LHCN-M2 (cell line): ENCODE measurements at regions not wholly inside any gene's neighbourhood (a gene's known extent, or its start where the extent isn't known, plus 50 kb on each side); places are given as distances from the start of the nearest gene placed in this dataset.
A peak's percentile ranks its signal among the peaks of the same experiment; 100 is the strongest.

Source experiments
- DNase-seq: peaks from one replicate; pipeline ENCODE4 v3.0.0-alpha.2; 2012; ENCODE audit warnings: low read depth

DNA sequence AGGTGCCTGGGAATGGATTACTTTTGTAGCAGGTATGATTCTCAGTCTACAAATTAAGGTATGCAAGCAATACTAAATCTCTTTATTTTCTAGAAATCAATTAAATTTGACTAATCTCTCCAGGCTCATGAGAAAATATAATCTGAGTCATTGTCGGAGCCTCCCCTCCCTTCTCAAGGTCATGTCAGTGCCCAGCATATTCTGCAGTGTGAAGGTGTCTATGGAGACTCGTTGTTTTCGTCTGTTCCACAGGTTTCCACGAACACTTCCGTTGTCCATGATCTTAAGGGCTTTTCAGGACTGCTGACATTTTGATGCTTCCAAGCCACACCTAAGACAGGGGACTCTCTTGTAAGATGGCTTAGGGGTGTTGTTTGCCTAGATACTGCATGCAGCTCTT is 56.6 kb upstream of the SCOC start:
- DNase-seq: no peak

- DNase-seq: no peak
Observed at GRCh38 chr4:140315970-140316369, 57.5 kb upstream of the SCOC start.

- no peak for DNase-seq
Observed at GRCh38 chr4:140315438-140315837, 58.0 kb upstream of the SCOC start.

- no peak for DNase-seq
Observed at GRCh38 chr4:140315019-140315418, 58.4 kb upstream of the SCOC start.

- no peak for DNase-seq
Observed at GRCh38 chr4:140312100-140312499, 61.3 kb upstream of the SCOC start.

DNA sequence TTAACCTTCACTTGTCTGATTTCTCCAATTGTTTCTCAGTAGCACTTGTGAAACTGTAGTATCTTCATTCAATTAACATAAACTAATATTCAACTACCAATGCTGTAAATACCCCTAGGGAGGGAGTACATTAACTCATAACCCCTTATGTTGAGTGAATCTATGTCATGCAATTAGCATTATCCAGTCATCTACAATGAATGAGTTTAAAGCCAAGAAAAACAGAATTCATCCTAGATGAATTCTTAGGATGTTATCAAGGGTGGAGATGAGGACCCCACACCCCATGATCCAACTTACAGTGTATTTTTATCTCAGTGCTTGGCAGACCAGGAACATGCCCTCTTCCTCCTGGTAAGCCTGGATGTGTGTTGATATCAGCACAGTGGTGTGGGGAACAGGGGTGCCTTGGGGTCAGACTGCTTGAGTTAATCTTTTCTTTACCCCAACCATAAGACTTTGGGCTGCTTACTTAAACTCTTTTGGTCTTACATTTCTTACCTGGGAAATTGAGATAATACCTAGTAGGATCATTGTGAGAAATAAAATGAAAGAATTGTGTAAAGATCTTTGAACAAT is 62.1 kb upstream of the SCOC start:
- DNase-seq: no peak

- peak; percentile 33 for DNase-seq
Observed at GRCh38 chr4:140309124-140309870, 64.1 kb upstream of the SCOC start.

- peak; percentile 96 for DNase-seq
Observed at GRCh38 chr4:140308366-140309123, 64.9 kb upstream of the SCOC start.

- no peak for DNase-seq
Observed at GRCh38 chr4:140305053-140305452, 68.4 kb upstream of the SCOC start.

GRCh38 chr4:140304346-140304745 is 69.1 kb upstream of the SCOC start:
- no peak for DNase-seq

DNA sequence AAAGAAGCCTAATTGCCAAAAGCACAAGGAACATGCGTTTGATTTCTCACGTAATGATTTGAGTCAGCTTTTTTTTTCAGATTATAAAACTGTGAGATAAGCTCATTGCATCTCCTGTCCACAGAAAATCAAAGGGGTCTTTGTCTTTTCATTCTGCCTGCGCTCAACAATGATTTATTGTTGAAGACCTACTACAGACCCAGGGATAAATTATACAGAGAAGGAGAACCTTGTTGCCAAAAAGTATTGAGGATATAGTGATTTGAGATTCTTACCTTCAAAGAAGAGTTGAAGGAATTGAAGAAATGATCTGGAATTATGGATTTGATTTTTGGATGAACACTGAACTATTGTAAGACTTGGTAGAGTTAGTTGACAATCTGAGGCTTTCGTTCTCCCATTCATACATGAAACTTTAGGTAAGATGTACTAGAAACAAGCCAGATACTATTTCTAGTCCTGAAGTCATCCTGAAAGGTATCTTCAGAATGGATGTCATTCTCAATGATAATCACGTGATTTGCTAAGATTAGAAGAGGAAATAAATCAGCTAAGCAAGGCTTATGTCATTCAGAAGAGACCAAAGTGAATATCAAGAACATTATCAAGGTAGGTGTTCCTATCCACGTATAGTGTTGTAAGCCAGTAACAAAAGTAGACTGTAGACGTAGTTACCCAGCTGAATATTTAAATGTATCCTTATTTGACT is 71.1 kb upstream of the SCOC start:
- no peak for DNase-seq

DNA sequence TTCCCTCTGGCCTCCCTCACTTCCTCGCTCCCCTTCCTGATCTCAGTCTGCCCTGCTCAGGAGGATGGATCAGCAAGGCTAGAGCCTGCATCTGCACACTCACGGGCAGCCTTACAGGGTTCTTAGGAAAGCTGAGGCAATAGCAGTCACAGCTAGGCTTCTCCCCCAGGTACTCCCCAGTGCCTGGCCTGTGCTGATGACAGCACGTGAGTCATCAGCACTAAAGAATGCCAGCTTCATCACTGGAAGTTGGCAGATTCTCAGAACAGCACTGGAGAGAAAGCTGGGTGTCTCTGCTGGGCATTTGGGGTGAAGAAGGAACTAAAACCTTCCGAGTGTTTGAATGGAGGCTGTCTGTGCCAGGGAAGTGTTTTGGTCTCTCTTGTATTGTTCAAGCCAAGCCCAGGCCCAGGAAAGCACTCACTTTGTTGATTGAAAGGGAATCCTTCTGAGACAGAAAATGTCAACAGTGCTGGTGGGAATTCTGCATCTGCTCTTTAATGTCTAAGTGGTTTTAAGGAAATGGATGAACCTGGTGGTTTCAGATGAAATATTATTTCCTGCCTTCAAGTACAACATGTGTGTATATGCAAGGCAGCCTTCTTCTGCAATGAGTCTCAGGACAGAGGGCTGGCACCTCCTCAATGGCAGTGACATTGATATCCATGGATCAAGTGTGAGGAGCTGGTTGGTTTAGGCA is 73.0 kb upstream of the SCOC start:
- peak; percentile 81 for DNase-seq

DNA sequence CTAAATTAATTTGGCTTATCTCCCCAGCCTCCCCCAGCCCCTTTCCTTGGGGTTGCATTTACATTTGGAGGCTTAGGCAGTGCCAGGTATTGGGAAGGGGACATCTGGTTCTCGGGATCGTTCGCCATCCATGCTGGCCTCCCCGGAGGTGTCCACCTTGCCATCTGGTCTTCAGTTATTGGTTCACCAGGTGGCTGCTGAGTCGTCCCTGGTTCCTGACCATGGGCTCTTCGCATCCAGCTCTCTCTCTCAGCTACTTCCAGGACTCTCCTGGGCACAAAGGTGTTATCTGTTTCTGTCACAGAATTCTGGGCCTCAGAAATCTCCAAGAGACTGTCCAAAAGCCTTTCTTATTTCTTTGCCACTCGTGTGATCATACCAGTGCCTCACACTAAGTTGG is 75.4 kb upstream of the SCOC start:
- no peak for DNase-seq

DNA sequence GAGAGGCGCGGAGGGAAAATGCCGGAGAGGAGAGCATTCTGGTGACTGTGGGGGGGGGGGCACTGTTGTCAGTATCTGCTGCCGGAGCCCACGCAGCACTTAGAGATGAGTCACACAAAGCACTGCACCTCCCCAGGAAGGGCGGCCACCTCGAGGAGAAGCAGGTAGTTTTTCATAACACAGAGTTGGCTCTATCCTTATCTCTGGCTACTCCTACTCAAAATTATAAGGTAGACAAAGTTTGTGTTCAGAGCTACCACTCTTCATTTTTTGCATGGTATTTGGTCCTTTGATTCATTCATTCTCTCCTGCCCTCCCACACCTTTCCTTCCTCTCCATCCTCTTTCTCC is 76.2 kb upstream of the SCOC start:
- DNase-seq: no peak

DNA sequence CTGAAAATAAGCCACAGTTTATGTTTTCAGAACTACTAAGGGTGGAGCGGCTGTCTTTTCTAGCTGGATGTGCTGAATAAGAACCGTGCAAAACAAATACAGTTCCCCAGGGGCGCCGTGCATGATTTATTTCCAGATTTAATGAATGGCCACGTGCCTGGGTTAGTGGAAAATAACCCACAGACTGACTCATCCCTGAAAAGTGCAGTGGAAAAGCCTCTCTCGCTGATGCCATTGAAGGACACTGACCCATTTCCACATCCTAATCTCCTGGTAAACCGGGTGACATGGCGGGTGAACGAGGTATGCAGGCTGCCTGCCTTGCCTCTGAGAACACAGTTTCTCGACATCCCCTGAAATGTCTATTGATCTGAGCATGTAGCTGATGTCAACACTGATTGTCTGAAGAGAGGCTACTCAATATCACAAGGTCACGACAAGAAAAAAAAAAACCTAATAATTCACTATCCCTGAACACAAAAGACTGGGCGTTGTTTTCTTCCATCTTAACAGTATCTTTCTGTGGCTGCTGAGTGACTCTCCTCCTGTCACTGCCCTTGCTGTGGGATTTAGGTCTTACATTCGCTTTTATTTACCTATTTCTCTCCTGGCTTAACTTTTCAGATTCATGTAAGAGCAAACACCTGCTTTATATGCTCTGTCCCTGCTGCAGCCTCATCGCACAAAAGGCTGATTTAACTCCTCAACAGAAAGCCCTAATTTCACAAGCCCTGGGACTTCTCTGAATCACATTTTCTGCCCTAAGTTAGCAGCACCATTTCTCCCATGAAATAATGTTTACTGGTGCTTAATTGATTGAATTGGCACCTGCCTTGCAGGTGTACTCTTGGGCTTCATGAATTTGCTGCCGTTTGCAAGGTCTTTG is 76.9 kb upstream of the SCOC start:
- peak; percentile 94 for DNase-seq

DNA sequence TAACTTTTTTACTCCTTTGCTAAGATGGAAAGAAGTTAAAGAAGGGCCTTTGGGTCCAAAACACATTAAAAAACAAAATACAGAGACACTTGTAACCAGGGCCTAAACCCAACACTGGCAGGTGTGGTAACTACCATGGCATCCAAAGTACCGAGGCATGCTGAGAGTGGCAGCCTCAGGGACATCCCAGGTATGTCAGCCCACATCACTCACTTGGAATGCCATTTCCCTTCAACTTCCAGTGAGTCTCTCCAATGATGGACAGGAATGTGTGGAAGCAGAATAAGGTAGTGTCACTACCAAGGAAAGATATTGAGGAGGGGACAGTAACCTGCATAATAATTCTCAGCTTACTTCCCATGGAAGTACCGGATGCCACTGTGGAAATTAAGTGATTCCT is 79.5 kb upstream of the SCOC start:
- DNase-seq: no peak

DNA sequence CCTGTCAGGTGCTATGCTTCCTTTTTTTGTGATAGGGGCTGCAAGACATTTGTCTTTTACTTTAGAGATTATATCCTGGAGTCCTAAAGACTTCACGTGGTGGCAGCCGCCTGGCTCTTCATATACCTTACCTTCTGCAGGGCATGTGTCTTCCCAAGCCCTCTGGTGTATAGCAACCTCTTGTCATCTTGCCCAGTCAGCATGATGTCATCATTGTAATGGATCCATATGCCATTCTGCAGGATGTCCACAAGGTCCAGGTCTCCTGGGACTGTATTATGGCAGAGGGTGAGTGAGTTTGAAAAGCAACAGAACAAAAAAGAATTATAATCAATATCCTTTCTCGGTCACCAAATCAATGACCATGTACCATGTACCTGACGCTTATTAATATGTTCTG is 82.2 kb upstream of the SCOC start:
- DNase-seq: no peak

- DNase-seq: no peak
Observed at GRCh38 chr4:140289486-140289885, 84.0 kb upstream of the SCOC start.

DNA sequence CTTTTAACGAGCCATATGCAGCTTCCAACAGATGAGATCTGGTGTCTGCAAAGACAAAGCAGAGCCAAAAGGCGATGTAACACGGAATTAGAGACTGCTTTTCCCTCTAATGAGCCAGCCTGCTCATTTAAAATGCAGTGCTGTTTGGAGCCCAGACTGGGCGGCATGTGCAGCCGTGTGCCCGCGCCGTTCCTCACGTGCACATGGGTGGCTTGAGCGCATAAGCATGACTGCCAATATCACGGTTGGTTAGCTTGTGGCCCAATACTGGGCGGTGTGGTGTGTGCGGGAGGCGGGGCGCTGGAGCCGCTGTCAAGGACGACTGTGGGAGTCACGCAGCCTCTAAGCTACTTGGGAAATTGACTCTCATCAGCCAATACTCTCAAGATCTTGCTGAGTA is 87.0 kb upstream of the SCOC start:
- no peak for DNase-seq

GRCh38 chr4:140284456-140284855 is 89.0 kb upstream of the SCOC start:
- no peak for DNase-seq
